CD4-positive, alpha-beta T cell treated with Interleukin-10 for 1 hour (primary cell): ENCODE measurements at regions not wholly inside any gene's neighbourhood (a gene's known extent, or its start where the extent isn't known, plus 50 kb on each side); places are given as distances from the start of the nearest gene placed in this dataset.

Experiments used
- DNase-seq: peaks from one replicate; pipeline ENCODE4 v3.0.0-alpha.2; 2020

DNA sequence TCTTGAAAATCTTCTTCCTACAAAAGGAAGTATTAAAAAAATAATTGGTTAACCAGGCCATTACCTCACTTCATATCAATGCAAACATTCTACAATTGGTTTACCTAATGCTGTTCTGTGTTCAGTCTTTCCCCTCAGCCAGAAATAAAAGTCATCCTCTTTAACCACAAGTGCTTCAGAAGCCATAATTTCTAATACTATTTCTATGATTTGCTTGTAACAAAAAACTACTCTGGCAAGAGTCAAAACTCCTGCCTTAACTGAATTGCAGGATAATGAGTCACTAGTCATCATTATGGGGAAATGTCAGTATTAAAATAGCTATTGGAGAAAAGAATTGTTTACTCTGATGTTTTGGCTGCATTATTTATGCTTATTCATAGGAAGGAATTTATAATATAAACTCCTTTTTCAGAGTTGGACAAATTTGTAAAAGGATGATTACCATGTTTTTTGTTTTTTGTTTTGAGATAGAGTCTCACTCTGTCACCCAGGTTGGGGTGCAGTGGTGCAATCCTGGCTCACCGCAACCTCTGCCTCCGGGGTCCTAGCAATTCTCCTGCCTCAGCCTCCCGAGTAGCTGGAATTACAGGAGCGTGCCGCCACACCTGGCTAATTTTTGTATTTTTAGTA, 55.5 kb upstream of the ODAD2 start:
- DNase-seq = no peak

DNA sequence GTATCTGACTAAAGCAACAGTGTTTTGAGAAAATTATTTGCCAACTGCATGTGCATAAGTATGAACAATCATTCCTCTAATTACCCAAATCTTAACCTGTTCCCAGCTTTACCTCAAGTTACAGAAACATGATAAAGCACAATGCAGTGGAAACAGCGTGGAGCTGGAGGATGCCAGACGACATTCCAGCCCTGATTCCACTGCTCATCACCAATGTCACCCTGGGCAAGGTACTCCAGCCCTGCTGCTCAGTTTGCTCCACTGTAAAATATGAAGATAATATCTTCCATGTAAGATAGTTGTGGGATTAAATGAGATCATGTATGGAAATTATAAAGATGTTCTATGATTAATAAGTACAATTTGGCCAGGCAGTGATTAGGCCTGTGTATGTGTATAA, 50.4 kb upstream of the ODAD2 start:
- no peak for DNase-seq
